GM12891 (cell line): ENCODE measurements at regions not wholly inside any gene's neighbourhood (a gene's known extent, or its start where the extent isn't known, plus 50 kb on each side); places are given as distances from the start of the nearest gene placed in this dataset.

ENCODE experiments used
- PAX5 ChIP-seq: IDR thresholded peaks from 2 replicates; pipeline ENCODE4 v1.6.1; 2011; ENCODE audit warnings: low read length, moderate library complexity, mild to moderate bottlenecking; ENCODE audit not compliant: insufficient read depth, severe bottlenecking
- POLR2A ChIP-seq: IDR thresholded peaks from 2 replicates; pipeline ENCODE4 v1.6.1; 2011; ENCODE audit warnings: low read depth, low read length, control low read depth
- POLR2AphosphoS5 ChIP-seq: IDR thresholded peaks from 2 replicates; pipeline ENCODE4 v1.6.1; 2011; ENCODE audit warnings: low read depth, low read length, control low read depth
- POU2F2 ChIP-seq: IDR thresholded peaks from 2 replicates; pipeline ENCODE4 v1.6.1; 2011; ENCODE audit warnings: low read depth, mild to moderate bottlenecking, control low read depth, low read length, moderate library complexity
- SPI1 ChIP-seq: IDR thresholded peaks from 2 replicates; pipeline ENCODE4 v1.6.1; 2011; ENCODE audit warnings: low read depth, low read length, control low read depth
- TAF1 ChIP-seq: IDR thresholded peaks from 2 replicates; pipeline ENCODE4 v1.6.1; 2011; ENCODE audit warnings: low read depth, low read length, control low read depth

DNA sequence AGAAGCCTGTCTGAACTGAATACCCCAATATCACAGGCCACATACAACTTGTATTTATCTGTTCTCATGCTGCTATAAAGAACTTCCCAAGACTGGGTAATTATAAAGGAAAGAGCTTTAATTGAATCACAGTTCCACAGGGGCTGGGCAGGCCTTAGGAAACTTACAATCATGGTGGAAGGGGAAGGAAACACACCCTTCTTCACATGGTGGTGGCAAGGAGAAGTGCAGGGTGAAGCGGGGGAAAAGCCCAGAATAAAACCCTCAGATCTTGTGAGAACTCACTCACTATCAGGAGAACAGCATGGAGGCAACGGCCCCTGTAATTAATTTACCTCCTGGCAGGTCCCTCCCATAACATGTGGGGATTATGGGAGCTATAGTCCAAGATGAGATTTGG, 50.3 kb upstream of the FNDC1 start:
- TF ChIP-seq POLR2A (no peak), TAF1 (no peak), POLR2AphosphoS5 (no peak), PAX5 (no peak), POU2F2 (no peak), SPI1 (no peak)
